IMR-90 (cell line): ENCODE measurements at regions not wholly inside any gene's neighbourhood (a gene's known extent, or its start where the extent isn't known, plus 50 kb on each side); places are given as distances from the start of the nearest gene placed in this dataset.
"Not testable (repeated sequence)": the region's sequence is repeated elsewhere in the genome, so short reads cannot be mapped to it uniquely, and the experiment has no call there.

Experiments
- ATAC-seq: fragments of 200-7000 bp; cut with Tn5 transposase; 2 replicates; pipeline ENCODE4 v1.9.1; 2020; ENCODE audit warnings: low read depth, mild to moderate bottlenecking, moderate library complexity
- BruUV-seq: library from RNA; stranded (reverse); fragments of 400-500 nt; replicated peaks from 2 replicates; lab custom pipeline; 2021; lab: Mats Ljungman, UMichigan
- CTCF ChIA-PET: fragments of 300-600 bp; formaldehyde crosslinking; extraction: SDS; loops from one replicate; lab custom pipeline; 2021; ENCODE audit warnings: antibody characterized with exemption; lab: Yijun Ruan, JAX
- POLR2A ChIA-PET: fragments of 300-600 bp; sonication (Branson Sonifier 250); formaldehyde crosslinking; loops from one replicate; lab custom pipeline; 2022; ENCODE audit warnings: antibody characterized with exemption; ENCODE audit not compliant: unreplicated experiment; lab: Charles Lee
- DNase-seq: peaks from one replicate; pipeline ENCODE4 v3.0.0; 2013
- H2AFZ ChIP-seq: replicated peaks from 2 replicates; pipeline ENCODE3; 2013; ENCODE audit warnings: low read length, mild to moderate bottlenecking; ENCODE audit not compliant: poor library complexity
- H2AK5ac ChIP-seq: 2 replicates; pipeline ENCODE4 v1.6.1; 2013; ENCODE audit warnings: low read depth, low read length, inconsistent platforms
- H2AK9ac ChIP-seq: replicated peaks from 2 replicates; pipeline ENCODE3; 2013; ENCODE audit warnings: mild to moderate bottlenecking, low read depth, low read length, moderate library complexity; ENCODE audit not compliant: poor library complexity
- H2BK120ac ChIP-seq: 2 replicates; pipeline ENCODE4 v1.6.1; 2013; ENCODE audit warnings: low read depth, low read length, inconsistent platforms
- H2BK15ac ChIP-seq: 3 replicates; pipeline ENCODE4 v1.6.1; 2013; ENCODE audit warnings: low read depth, low read length, inconsistent platforms
- H2BK20ac ChIP-seq: 2 replicates; pipeline ENCODE4 v1.6.1; 2013; ENCODE audit warnings: low read depth, mild to moderate bottlenecking, inconsistent platforms, low read length, moderate library complexity
- H2BK5ac ChIP-seq: 2 replicates; pipeline ENCODE4 v1.6.1; 2013; ENCODE audit warnings: mild to moderate bottlenecking, low read depth, low read length, inconsistent platforms; ENCODE audit not compliant: poor library complexity, severe bottlenecking
- H3K14ac ChIP-seq: replicated peaks from 2 replicates; pipeline ENCODE4 v1.6.1; 2013; ENCODE audit warnings: low read depth, low read length, inconsistent platforms
- H3K18ac ChIP-seq: 2 replicates; pipeline ENCODE4 v1.6.1; 2013; ENCODE audit warnings: low read depth, low read length, control low read depth
- H3K23ac ChIP-seq: 2 replicates; pipeline ENCODE4 v1.6.1; 2013; ENCODE audit warnings: low read depth, low read length, inconsistent platforms
- H3K27ac ChIP-seq: 2 replicates; pipeline ENCODE4 v1.5.1; 2013; ENCODE audit warnings: mild to moderate bottlenecking, control low read depth, low read length; ENCODE audit not compliant: insufficient read depth
- H3K27me3 ChIP-seq: 2 replicates; pipeline ENCODE4 v1.6.1; 2013; ENCODE audit warnings: low read length; ENCODE audit not compliant: control insufficient read depth, insufficient read depth
- H3K36me3 ChIP-seq: 2 replicates; pipeline ENCODE4 v1.6.1; 2013; ENCODE audit warnings: low read length, mixed read lengths; ENCODE audit not compliant: control insufficient read depth, insufficient read depth
- H3K4ac ChIP-seq: 2 replicates; pipeline ENCODE4 v1.6.1; 2013; ENCODE audit warnings: low read depth, low read length, inconsistent platforms
- H3K4me1 ChIP-seq: 2 replicates; pipeline ENCODE4 v1.6.1; 2013; ENCODE audit warnings: low read length, mixed read lengths; ENCODE audit not compliant: control insufficient read depth, insufficient read depth
- H3K4me2 ChIP-seq: 2 replicates; pipeline ENCODE4 v1.6.1; 2013; ENCODE audit warnings: low read depth, mild to moderate bottlenecking, control low read depth, low read length, moderate library complexity
- H3K4me3 ChIP-seq: 2 replicates; pipeline ENCODE4 v1.5.1; 2013; ENCODE audit warnings: low read depth, mild to moderate bottlenecking, control low read depth, low read length, moderate library complexity; ENCODE audit not compliant: insufficient read depth
- H3K56ac ChIP-seq: 2 replicates; pipeline ENCODE4 v1.6.1; 2013; ENCODE audit warnings: low read length, inconsistent platforms; ENCODE audit not compliant: insufficient read depth; ENCODE audit errors: extremely low read depth
- H3K79me1 ChIP-seq, 2 experiments: 2 replicates each; pipeline ENCODE4 v1.6.1; 2013; ENCODE audit warnings: low read length in 2 of 2, inconsistent platforms in 1 of 2, low read depth in 1 of 2
- H3K9ac ChIP-seq: 2 replicates; pipeline ENCODE4 v1.6.1; 2013; ENCODE audit warnings: low read depth, low read length, control low read depth
- H3K9me1 ChIP-seq: 2 replicates; pipeline ENCODE4 v1.6.1; 2013; ENCODE audit warnings: low read length, inconsistent platforms; ENCODE audit not compliant: insufficient read depth
- H3K9me3 ChIP-seq: 2 replicates; pipeline ENCODE4 v1.6.1; 2013; ENCODE audit warnings: low read length; ENCODE audit not compliant: control insufficient read depth, insufficient read depth
- H4K20me1 ChIP-seq: 2 replicates; pipeline ENCODE4 v1.6.1; 2013; ENCODE audit warnings: low read length, inconsistent platforms; ENCODE audit not compliant: insufficient read depth
- H4K5ac ChIP-seq: 2 replicates; pipeline ENCODE4 v1.6.1; 2013; ENCODE audit warnings: mild to moderate bottlenecking, low read depth, low read length, control low read depth
- H4K8ac ChIP-seq, 2 experiments: 2 replicates each; pipeline ENCODE4 v1.6.1; 2013; ENCODE audit warnings: low read depth in 2 of 2, low read length in 2 of 2, control low read depth in 1 of 2, inconsistent platforms in 1 of 2
- H4K91ac ChIP-seq: 2 replicates; pipeline ENCODE4 v1.6.1; 2013; ENCODE audit warnings: low read depth, low read length, inconsistent platforms; ENCODE audit not compliant: insufficient read depth
- CEBPB ChIP-seq: IDR thresholded peaks from 2 replicates; pipeline ENCODE4 v1.6.1; 2012; ENCODE audit warnings: low read depth, low read length, improper control_type of control experiment
- WGBS, 2 experiments: methylation state at CpG; one replicate each; pipeline versions ENCODE4 v1.1.5 to v1.1.7; 2013; ENCODE audit warnings: missing lambda C conversion rate in 2 of 2; ENCODE audit not compliant: insufficient read length in 1 of 2; ENCODE audit errors: extremely low coverage in 2 of 2; 5-methylcytosine and 5-hydroxymethylcytosine counted together
- dilution Hi-C: fragments of 300-500 bp; cut with HindIII; formaldehyde crosslinking; loops from one replicate; pipeline ENCODE4 v1.14.3; 2018; ENCODE audit warnings: low sequenced_read_pairs; ENCODE audit not compliant: unreplicated experiment
- in situ Hi-C: fragments of 300-500 bp; cut with MboI; formaldehyde crosslinking; loops from 3 replicates; pipeline ENCODE4 v1.14.3; 2019; ENCODE audit warnings: low sequenced_read_pairs, inconsistent platforms, mixed read lengths
- intact Hi-C: fragments of 100-400 bp; cut with micrococcal nuclease; formaldehyde crosslinking; loops from 2 replicates; pipeline ENCODE4 v1.10.0; 2022

- H3K9me3 ChIP-seq, ATAC-seq, H2AK5ac ChIP-seq, H3K9me1 ChIP-seq, DNase-seq, H2AK9ac ChIP-seq, H2BK5ac ChIP-seq, CTCF ChIA-PET, H2BK120ac ChIP-seq, H3K36me3 ChIP-seq, H3K4ac ChIP-seq, H2BK15ac ChIP-seq, H3K27ac ChIP-seq, H3K4me2 ChIP-seq, H4K20me1 ChIP-seq, POLR2A ChIA-PET, H4K91ac ChIP-seq, H3K56ac ChIP-seq, H3K18ac ChIP-seq, H2AFZ ChIP-seq, H2BK20ac ChIP-seq, BruUV-seq, H3K23ac ChIP-seq, dilution Hi-C loops, H3K14ac ChIP-seq, H3K4me1 ChIP-seq, H4K5ac ChIP-seq, H3K27me3 ChIP-seq, H3K79me1 ChIP-seq, in situ Hi-C loops, intact Hi-C loops, H4K8ac ChIP-seq, H3K9ac ChIP-seq, H3K4me3 ChIP-seq: not testable (repeated sequence)
- TF ChIP-seq CEBPB = peak; percentile 32; the same call in 1 of the 2 replicates
- whole genome bisulfite sequencing, 2 experiments = no CpG with 5 or more reads among the region's 1 CpG
Observed at GRCh38 chr1:145191272-145191675, 50.7 kb downstream of the PPIAL4D start.

GRCh38 chr1:145189543-145190030 is 52.4 kb downstream of the PPIAL4D start:
- H3K79me1 ChIP-seq, H3K27ac ChIP-seq, H3K56ac ChIP-seq, H3K14ac ChIP-seq, in situ Hi-C loops, H3K4ac ChIP-seq, CTCF ChIA-PET, H4K8ac ChIP-seq, H4K5ac ChIP-seq, DNase-seq, H3K9ac ChIP-seq, intact Hi-C loops, H2AFZ ChIP-seq, H3K27me3 ChIP-seq, H3K9me1 ChIP-seq, H2BK20ac ChIP-seq, H2BK5ac ChIP-seq, ATAC-seq, H3K4me2 ChIP-seq, H3K4me3 ChIP-seq, H3K36me3 ChIP-seq, H3K18ac ChIP-seq, H2AK9ac ChIP-seq, dilution Hi-C loops, POLR2A ChIA-PET, H4K91ac ChIP-seq, H3K9me3 ChIP-seq, BruUV-seq, H3K23ac ChIP-seq, H2AK5ac ChIP-seq, H2BK120ac ChIP-seq, H3K4me1 ChIP-seq, H4K20me1 ChIP-seq, H2BK15ac ChIP-seq: not testable (repeated sequence)
- WGBS, 2 experiments = no CpG with 5 or more reads among the region's 4 CpGs
